ENCODE measurements at regions not wholly inside any gene's neighbourhood (a gene's known extent, or its start where the extent isn't known, plus 50 kb on each side); places are given as distances from the start of the nearest gene placed in this dataset.

GRCh38 chrX:9324676-9325075, 140.2 kb upstream of the TBL1X start:
- TF ChIP-seq CTCF (IDR thresholded peaks at IDR 0.05; ENCODE audit: extremely low read depth, low read depth, low read length), result no peak
- H3K4me1 ChIP-seq (ENCODE audit: insufficient read depth, low read length), result peaks cover 5% of the 10 kb centered on the region
- no peaks in the 10 kb centered on the region for H3K9me3 ChIP-seq (ENCODE audit: low read depth, low read length)
- H2AFZ ChIP-seq (ENCODE audit: low read length), result no peak overlapping the region
- H3K27ac ChIP-seq (ENCODE audit: low read depth, low read length), result no peak overlapping the region
- DNase-seq (ENCODE audit: insufficient read length, low spot score, missing footprints), result no peak
- H3K27me3 ChIP-seq (ENCODE audit: insufficient read depth, low read length), result no peaks in the 10 kb centered on the region
- H3K4me2 ChIP-seq (ENCODE audit: insufficient read depth, low read length), result no peak overlapping the region
- H4K20me1 ChIP-seq (ENCODE audit: insufficient read depth, low read length), result no peaks in the 10 kb centered on the region
- no peak overlapping the region for H3K4me3 ChIP-seq (ENCODE audit: insufficient read depth, low read length)
- no peaks in the 10 kb centered on the region for H3K36me3 ChIP-seq (ENCODE audit: insufficient read depth, low read length)
- no peaks in the 10 kb centered on the region for H3K79me2 ChIP-seq (ENCODE audit: insufficient read depth, low read length)

- TF ChIP-seq CTCF (IDR thresholded peaks at IDR 0.05; ENCODE audit: extremely low read depth, low read depth, low read length), result no peak
- H2AFZ ChIP-seq (ENCODE audit: low read length), result no peak overlapping the region
- H3K79me2 ChIP-seq (ENCODE audit: insufficient read depth, low read length), result no peaks in the 10 kb centered on the region
- peaks cover 5% of the 10 kb centered on the region for H3K4me1 ChIP-seq (ENCODE audit: insufficient read depth, low read length)
- no peaks in the 10 kb centered on the region for H3K27me3 ChIP-seq (ENCODE audit: insufficient read depth, low read length)
- no peaks in the 10 kb centered on the region for H4K20me1 ChIP-seq (ENCODE audit: insufficient read depth, low read length)
- no peaks in the 10 kb centered on the region for H3K9me3 ChIP-seq (ENCODE audit: low read depth, low read length)
- no peaks in the 10 kb centered on the region for H3K36me3 ChIP-seq (ENCODE audit: insufficient read depth, low read length)
- no peak for DNase-seq (ENCODE audit: insufficient read length, low spot score, missing footprints)
- H3K27ac ChIP-seq (ENCODE audit: low read depth, low read length), result no peak overlapping the region
- H3K4me2 ChIP-seq (ENCODE audit: insufficient read depth, low read length), result no peak overlapping the region
- H3K4me3 ChIP-seq (ENCODE audit: insufficient read depth, low read length), result no peak overlapping the region
Measured at GRCh38 chrX:9326369-9326768, 138.5 kb upstream of the TBL1X start.

GRCh38 chrX:9327086-9327746, 137.6 kb upstream of the TBL1X start:
- H3K36me3 ChIP-seq (ENCODE audit: insufficient read depth, low read length), result no peaks in the 10 kb centered on the region
- H2AFZ ChIP-seq (ENCODE audit: low read length), result no peak overlapping the region
- H3K9me3 ChIP-seq (ENCODE audit: low read depth, low read length), result no peaks in the 10 kb centered on the region
- peaks cover 5% of the 10 kb centered on the region for H3K4me1 ChIP-seq (ENCODE audit: insufficient read depth, low read length)
- no peaks in the 10 kb centered on the region for H4K20me1 ChIP-seq (ENCODE audit: insufficient read depth, low read length)
- no peak overlapping the region for H3K4me2 ChIP-seq (ENCODE audit: insufficient read depth, low read length)
- H3K4me3 ChIP-seq (ENCODE audit: insufficient read depth, low read length), result no peak overlapping the region
- TF ChIP-seq CTCF (IDR thresholded peaks at IDR 0.05; ENCODE audit: extremely low read depth, low read depth, low read length), result no peak
- no peak overlapping the region for H3K27ac ChIP-seq (ENCODE audit: low read depth, low read length)
- H3K79me2 ChIP-seq (ENCODE audit: insufficient read depth, low read length), result no peaks in the 10 kb centered on the region
- no peak for DNase-seq (ENCODE audit: insufficient read length, low spot score, missing footprints)
- H3K27me3 ChIP-seq (ENCODE audit: insufficient read depth, low read length), result no peaks in the 10 kb centered on the region

- no peak overlapping the region for H2AFZ ChIP-seq (ENCODE audit: low read length)
- no peak overlapping the region for H3K4me3 ChIP-seq (ENCODE audit: insufficient read depth, low read length)
- H3K9me3 ChIP-seq (ENCODE audit: low read depth, low read length), result no peaks in the 10 kb centered on the region
- no peaks in the 10 kb centered on the region for H4K20me1 ChIP-seq (ENCODE audit: insufficient read depth, low read length)
- no peaks in the 10 kb centered on the region for H3K79me2 ChIP-seq (ENCODE audit: insufficient read depth, low read length)
- H3K36me3 ChIP-seq (ENCODE audit: insufficient read depth, low read length), result no peaks in the 10 kb centered on the region
- H3K27ac ChIP-seq (ENCODE audit: low read depth, low read length), result no peak overlapping the region
- H3K27me3 ChIP-seq (ENCODE audit: insufficient read depth, low read length), result no peaks in the 10 kb centered on the region
- DNase-seq (ENCODE audit: insufficient read length, low spot score, missing footprints), result no peak
- H3K4me2 ChIP-seq (ENCODE audit: insufficient read depth, low read length), result no peak overlapping the region
- no peak for TF ChIP-seq CTCF (IDR thresholded peaks at IDR 0.05; ENCODE audit: extremely low read depth, low read depth, low read length)
- H3K4me1 ChIP-seq (ENCODE audit: insufficient read depth, low read length), result peaks cover 5% of the 10 kb centered on the region
Measured at GRCh38 chrX:9327747-9328145, 137.1 kb upstream of the TBL1X start.
